PC-3 (cell line): ENCODE measurements at regions not wholly inside any gene's neighbourhood (a gene's known extent, or its start where the extent isn't known, plus 50 kb on each side); places are given as distances from the start of the nearest gene placed in this dataset.

Experiments used
- EZH2 ChIP-seq: fragments of 300-600 bp; sonication (generic); IDR thresholded peaks from one replicate; pipeline ENCODE4 v1.6.1; 2017; ENCODE audit warnings: antibody characterized with exemption, mild to moderate bottlenecking, low read length; ENCODE audit not compliant: unreplicated experiment
- EZH2phosphoT487 ChIP-seq: fragments of 300-600 bp; sonication (generic); IDR thresholded peaks from 2 replicates; pipeline ENCODE4 v1.6.1; 2018; ENCODE audit warnings: mild to moderate bottlenecking, antibody characterized with exemption, low read length, borderline replicate concordance
- TF ChIP-seq, protein P1 (sequence below): fragments of 300-600 bp; sonication (generic); conservative IDR thresholded peaks from 2 replicates; pipeline ENCODE4 v1.5.1; 2017; ENCODE audit warnings: antibody characterized with exemption, low read depth, mild to moderate bottlenecking, low read length

DNA sequence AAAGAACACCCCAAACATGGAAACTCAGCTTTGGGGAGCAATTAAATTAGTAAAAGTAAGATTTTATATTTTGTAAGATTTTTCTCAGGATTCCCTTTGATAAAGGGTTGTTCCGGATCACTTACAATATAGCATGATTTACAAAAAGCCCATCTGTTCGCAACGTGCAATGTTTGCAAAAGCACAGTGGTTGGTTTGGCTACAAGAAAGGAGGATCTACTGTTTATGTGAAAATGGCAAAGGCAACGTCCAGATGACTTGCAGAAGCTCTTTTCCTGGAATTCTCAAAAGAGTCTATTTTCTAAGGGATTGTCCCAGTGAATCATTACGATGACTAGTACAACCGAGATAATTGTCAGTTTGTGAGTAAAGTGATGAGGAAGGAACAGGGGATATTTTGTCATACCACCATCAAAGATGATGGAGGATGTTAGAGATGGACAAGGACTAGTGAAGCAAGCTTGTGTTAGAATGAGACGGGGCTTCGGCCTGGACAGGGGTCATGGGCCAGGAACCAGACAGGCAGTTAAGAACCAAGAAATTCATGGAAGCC lies 71.6 kb downstream of the CRYGS start:
- TF ChIP-seq, protein P1, sequence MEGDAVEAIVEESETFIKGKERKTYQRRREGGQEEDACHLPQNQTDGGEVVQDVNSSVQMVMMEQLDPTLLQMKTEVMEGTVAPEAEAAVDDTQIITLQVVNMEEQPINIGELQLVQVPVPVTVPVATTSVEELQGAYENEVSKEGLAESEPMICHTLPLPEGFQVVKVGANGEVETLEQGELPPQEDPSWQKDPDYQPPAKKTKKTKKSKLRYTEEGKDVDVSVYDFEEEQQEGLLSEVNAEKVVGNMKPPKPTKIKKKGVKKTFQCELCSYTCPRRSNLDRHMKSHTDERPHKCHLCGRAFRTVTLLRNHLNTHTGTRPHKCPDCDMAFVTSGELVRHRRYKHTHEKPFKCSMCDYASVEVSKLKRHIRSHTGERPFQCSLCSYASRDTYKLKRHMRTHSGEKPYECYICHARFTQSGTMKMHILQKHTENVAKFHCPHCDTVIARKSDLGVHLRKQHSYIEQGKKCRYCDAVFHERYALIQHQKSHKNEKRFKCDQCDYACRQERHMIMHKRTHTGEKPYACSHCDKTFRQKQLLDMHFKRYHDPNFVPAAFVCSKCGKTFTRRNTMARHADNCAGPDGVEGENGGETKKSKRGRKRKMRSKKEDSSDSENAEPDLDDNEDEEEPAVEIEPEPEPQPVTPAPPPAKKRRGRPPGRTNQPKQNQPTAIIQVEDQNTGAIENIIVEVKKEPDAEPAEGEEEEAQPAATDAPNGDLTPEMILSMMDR = no peak
- TF ChIP-seq EZH2 (no peak), EZH2phosphoT487 (no peak)
